NB4 (cell line): ENCODE measurements at regions not wholly inside any gene's neighbourhood (a gene's known extent, or its start where the extent isn't known, plus 50 kb on each side); places are given as distances from the start of the nearest gene placed in this dataset.

Source experiments
- CTCF ChIP-seq: IDR thresholded peaks from one replicate; pipeline ENCODE4 v1.5.1; 2012; ENCODE audit warnings: low read depth, low read length
- MAX ChIP-seq: IDR thresholded peaks from 2 replicates; pipeline ENCODE4 v1.6.1; 2011; ENCODE audit warnings: low read depth, low read length
- MYC ChIP-seq: IDR thresholded peaks from 2 replicates; pipeline ENCODE4 v1.6.1; 2011; ENCODE audit warnings: low read depth, low read length
- POLR2A ChIP-seq: IDR thresholded peaks from 2 replicates; pipeline ENCODE4 v1.6.1; 2011; ENCODE audit warnings: mild to moderate bottlenecking; ENCODE audit not compliant: insufficient read length; ENCODE audit errors: extremely low read depth

- TF ChIP-seq CTCF: no peak
- no peak for TF ChIP-seq MAX
- no peak for TF ChIP-seq POLR2A
- no peak for TF ChIP-seq MYC
Observed at GRCh38 chr10:78173360-78174015, 139.8 kb downstream of the RPS24 start.
